ENCODE measurements at regions not wholly inside any gene's neighbourhood (a gene's known extent, or its start where the extent isn't known, plus 50 kb on each side); places are given as distances from the start of the nearest gene placed in this dataset.

DNA sequence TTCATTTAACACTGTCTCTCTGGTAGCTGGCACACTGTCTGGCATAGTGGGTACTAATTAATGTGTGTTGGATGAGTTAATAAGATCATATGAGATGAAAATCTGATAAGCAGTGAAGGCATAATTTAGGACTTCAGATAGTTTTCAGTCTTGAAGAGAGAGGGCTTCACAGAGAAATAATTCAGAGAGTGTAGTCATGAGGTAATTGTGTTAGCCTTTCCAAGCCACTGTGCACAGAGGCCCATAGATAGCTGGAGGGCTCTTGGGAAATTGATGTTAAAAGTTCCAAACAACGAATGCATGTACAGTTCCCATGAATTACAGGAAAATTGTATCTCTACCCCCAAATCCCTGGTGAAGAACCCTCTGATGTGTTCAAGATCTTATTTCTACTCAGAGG is 133.8 kb upstream of the HMGA2 start:
- TF ChIP-seq POLR2A (IDR thresholded peaks at IDR 0.05): no peak
- TF ChIP-seq, protein P1, sequence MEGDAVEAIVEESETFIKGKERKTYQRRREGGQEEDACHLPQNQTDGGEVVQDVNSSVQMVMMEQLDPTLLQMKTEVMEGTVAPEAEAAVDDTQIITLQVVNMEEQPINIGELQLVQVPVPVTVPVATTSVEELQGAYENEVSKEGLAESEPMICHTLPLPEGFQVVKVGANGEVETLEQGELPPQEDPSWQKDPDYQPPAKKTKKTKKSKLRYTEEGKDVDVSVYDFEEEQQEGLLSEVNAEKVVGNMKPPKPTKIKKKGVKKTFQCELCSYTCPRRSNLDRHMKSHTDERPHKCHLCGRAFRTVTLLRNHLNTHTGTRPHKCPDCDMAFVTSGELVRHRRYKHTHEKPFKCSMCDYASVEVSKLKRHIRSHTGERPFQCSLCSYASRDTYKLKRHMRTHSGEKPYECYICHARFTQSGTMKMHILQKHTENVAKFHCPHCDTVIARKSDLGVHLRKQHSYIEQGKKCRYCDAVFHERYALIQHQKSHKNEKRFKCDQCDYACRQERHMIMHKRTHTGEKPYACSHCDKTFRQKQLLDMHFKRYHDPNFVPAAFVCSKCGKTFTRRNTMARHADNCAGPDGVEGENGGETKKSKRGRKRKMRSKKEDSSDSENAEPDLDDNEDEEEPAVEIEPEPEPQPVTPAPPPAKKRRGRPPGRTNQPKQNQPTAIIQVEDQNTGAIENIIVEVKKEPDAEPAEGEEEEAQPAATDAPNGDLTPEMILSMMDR (IDR thresholded peaks at IDR 0.05): no peak
